Stomach (tissue), 8 donors: ENCODE measurements at regions not wholly inside any gene's neighbourhood (a gene's known extent, or its start where the extent isn't known, plus 50 kb on each side); places are given as distances from the start of the nearest gene placed in this dataset.
A peak's percentile ranks its signal among the peaks of the same experiment; 100 is the strongest.

ENCODE experiments used
- DNase-seq, 2 donors: peaks; one replicate each; pipeline versions ENCODE4 v3.0.0 to v3.0.0-alpha.2; 2013 to 2019
- H3K27ac ChIP-seq, 5 donors: fragments of 200-600 bp in 4 of 5; sonication (generic) in 4 of 5; one replicate each; pipeline ENCODE4 v1.5.1; 2013 to 2019; ENCODE audit warnings: mild to moderate bottlenecking in 1 of 5, moderate library complexity in 1 of 5
- H3K27me3 ChIP-seq, 3 donors: fragments of 200-600 bp; sonication (generic); one replicate each; pipeline ENCODE4 v1.5.1; 2017 to 2019; ENCODE audit warnings: mixed run types in 1 of 3
- H3K36me3 ChIP-seq, 4 donors: fragments of 200-600 bp; sonication (generic); 1 replicate in 3 of 4; 2 replicates in 1 of 4; pipeline ENCODE4 v1.5.1; 2016 to 2019
- H3K4me1 ChIP-seq, 4 donors: fragments of 200-600 bp; sonication (generic); one replicate each; pipeline ENCODE4 v1.5.1; 2016 to 2019
- H3K4me3 ChIP-seq, 4 donors: fragments of 200-600 bp; sonication (generic) in 3 of 4; one replicate each; pipeline ENCODE4 v1.5.1; 2016 to 2019; ENCODE audit warnings: mild to moderate bottlenecking in 1 of 4
- H3K9me3 ChIP-seq, 4 donors: fragments of 200-600 bp; sonication (generic); one replicate each; pipeline ENCODE4 v1.5.1; 2016 to 2019
- CTCF ChIP-seq, 7 experiments: fragments of 450-650 bp in 4 of 7; fragments of 200-600 bp in 3 of 7; sonication (generic) in 3 of 7; IDR thresholded peaks; one replicate each; pipeline ENCODE4 v1.5.1; 2016 to 2019; ENCODE audit warnings: antibody characterized with exemption in 7 of 7, control low read depth in 2 of 7, mild to moderate bottlenecking in 1 of 7
- EP300 ChIP-seq: sonication (generic); formaldehyde crosslinking; IDR thresholded peaks from one replicate; pipeline ENCODE4 v1.6.1; 2017; ENCODE audit warnings: antibody characterized with exemption
- POLR2A ChIP-seq, 4 donors: fragments of 450-650 bp; IDR thresholded peaks; one replicate each; pipeline ENCODE4 v1.6.1; 2016; ENCODE audit warnings: antibody characterized with exemption in 4 of 4, control low read depth in 2 of 4, mild to moderate bottlenecking in 1 of 4, moderate library complexity in 1 of 4
- POLR2AphosphoS5 ChIP-seq, 3 donors: sonication (generic); formaldehyde crosslinking; IDR thresholded peaks; one replicate each; pipeline ENCODE4 v1.6.1; 2016; ENCODE audit warnings: antibody characterized with exemption in 3 of 3
- WGBS, 5 donors: extraction: QIAGEN DNeasy Blood & Tissue Kit in 3 of 5; methylation state at CpG; one replicate each; pipeline versions ENCODE4 v1.1.5 to v1.1.7; 2013 to 2018; 5-methylcytosine and 5-hydroxymethylcytosine counted together
- intact Hi-C: fragments of 100-400 bp; cut with DNase I; formaldehyde crosslinking; loops from one replicate; pipeline ENCODE4 v1.15.1; 2023; ENCODE audit warnings: low total_unique reads
- donor health status: healthy with polysubstance abuse.
- donor health status: Bipolar disorder and iron deficiency.
- donor health status: healthy.

GRCh38 chr12:19910681-19911080 lies 457.7 kb upstream of the PDE3A start:
- DNase-seq, result no peak
- no peaks in the 10 kb centered on the region for H3K36me3 ChIP-seq
- H3K4me1 ChIP-seq, result peaks cover 0 to 22% (median 0%) of the 10 kb centered on the region in 4 donors
- TF ChIP-seq CTCF (IDR thresholded peaks at IDR 0.05), result no peak
- no peak for TF ChIP-seq POLR2A (IDR thresholded peaks at IDR 0.05)
- TF ChIP-seq EP300, result no peak
- no peak for TF ChIP-seq POLR2AphosphoS5 (IDR thresholded peaks at IDR 0.05)
- H3K27ac ChIP-seq, result no peak overlapping the region
- H3K9me3 ChIP-seq, result no peaks in the 10 kb centered on the region
- H3K4me3 ChIP-seq, result no peak overlapping the region
- H3K27me3 ChIP-seq, result peaks cover 0 to 3% (median 0%) of the 10 kb centered on the region in 3 donors
- intact Hi-C loops, result no loop called here
- WGBS, 5 donors, result 51 to 67% (median 54%) methylated on average over 3 of the region's 3 CpGs

GRCh38 chr12:19912991-19913390 lies 455.3 kb upstream of the PDE3A start:
- no peaks in the 10 kb centered on the region for H3K36me3 ChIP-seq
- H3K27me3 ChIP-seq, result peaks cover 0 to 3% (median 0%) of the 10 kb centered on the region in 3 donors
- no peak overlapping the region for H3K27ac ChIP-seq
- TF ChIP-seq EP300 (no peak), CTCF (IDR thresholded peaks at IDR 0.05) (no peak), POLR2AphosphoS5 (IDR thresholded peaks at IDR 0.05) (no peak), POLR2A (IDR thresholded peaks at IDR 0.05) (no peak)
- WGBS, 5 donors, result 44 to 70% (median 60%) methylated on average over 5 of the region's 5 CpGs
- no peak for DNase-seq
- intact Hi-C loops, result no loop called here
- no peak overlapping the region for H3K4me3 ChIP-seq
- H3K4me1 ChIP-seq, result peaks cover 0 to 23% (median 0%) of the 10 kb centered on the region in 4 donors
- H3K9me3 ChIP-seq, result no peaks in the 10 kb centered on the region

- Histone ChIP-seq H3K27ac (no peak overlapping the region), H3K27me3 (peaks cover 0 to 3% (median 0%) of the 10 kb centered on the region in 3 donors), H3K9me3 (no peaks in the 10 kb centered on the region), H3K36me3 (no peaks in the 10 kb centered on the region), H3K4me1 (peaks cover 0 to 9% (median 0%) of the 10 kb centered on the region in 4 donors), H3K4me3 (no peak overlapping the region)
- 47 to 56% (median 50%) methylated on average over 3 of the region's 3 CpGs for WGBS, 5 donors
- intact Hi-C loops, result no loop called here
- TF ChIP-seq EP300 (no peak), CTCF (IDR thresholded peaks at IDR 0.05) (peak in 5 of 7 experiments; percentile 12 to 60 (median 25)), POLR2A (IDR thresholded peaks at IDR 0.05) (no peak), POLR2AphosphoS5 (IDR thresholded peaks at IDR 0.05) (no peak)
- DNase-seq, result peak in 1 of 2 donors; percentile 67
These were observed 452.7 kb upstream of the PDE3A start for GRCh38 chr12:19915392-19916195.

- WGBS, 5 donors, result 52 to 72% (median 62%) methylated on average over 1 of the region's 1 CpG
- TF ChIP-seq CTCF (IDR thresholded peaks at IDR 0.05), result no peak
- no peak for TF ChIP-seq EP300
- TF ChIP-seq POLR2A (IDR thresholded peaks at IDR 0.05), result no peak
- TF ChIP-seq POLR2AphosphoS5 (IDR thresholded peaks at IDR 0.05), result no peak
- intact Hi-C loops, result no loop called here
- no peaks in the 10 kb centered on the region for H3K9me3 ChIP-seq
- H3K4me3 ChIP-seq, result no peak overlapping the region
- H3K4me1 ChIP-seq, result peaks cover 0 to 9% (median 0%) of the 10 kb centered on the region in 4 donors
- H3K27me3 ChIP-seq, result peaks cover 0 to 3% (median 0%) of the 10 kb centered on the region in 3 donors
- DNase-seq, result no peak
- H3K27ac ChIP-seq, result no peak overlapping the region
- no peaks in the 10 kb centered on the region for H3K36me3 ChIP-seq
These were observed 452.1 kb upstream of the PDE3A start for GRCh38 chr12:19916196-19916753.
